Gastroesophageal sphincter (tissue), 3 donors: ENCODE measurements at regions not wholly inside any gene's neighbourhood (a gene's known extent, or its start where the extent isn't known, plus 50 kb on each side); places are given as distances from the start of the nearest gene placed in this dataset.

Experiments
- EP300 ChIP-seq: sonication (generic); formaldehyde crosslinking; IDR thresholded peaks from one replicate; pipeline ENCODE4 v1.6.1; 2017; ENCODE audit warnings: antibody characterized with exemption, mild to moderate bottlenecking
- POLR2A ChIP-seq, 2 donors: fragments of 450-650 bp; IDR thresholded peaks; one replicate each; pipeline ENCODE4 v1.6.1; 2017; ENCODE audit warnings: antibody characterized with exemption in 2 of 2, mild to moderate bottlenecking in 2 of 2, moderate library complexity in 1 of 2
- TF ChIP-seq, protein P1 (sequence below), 4 experiments: fragments of 200-600 bp in 2 of 4; fragments of 450-650 bp in 2 of 4; sonication (generic) in 1 of 4; IDR thresholded peaks; one replicate each; pipeline ENCODE4 v1.5.1; 2017 to 2019; ENCODE audit warnings: antibody characterized with exemption in 4 of 4, mild to moderate bottlenecking in 2 of 4, moderate library complexity in 2 of 4

DNA sequence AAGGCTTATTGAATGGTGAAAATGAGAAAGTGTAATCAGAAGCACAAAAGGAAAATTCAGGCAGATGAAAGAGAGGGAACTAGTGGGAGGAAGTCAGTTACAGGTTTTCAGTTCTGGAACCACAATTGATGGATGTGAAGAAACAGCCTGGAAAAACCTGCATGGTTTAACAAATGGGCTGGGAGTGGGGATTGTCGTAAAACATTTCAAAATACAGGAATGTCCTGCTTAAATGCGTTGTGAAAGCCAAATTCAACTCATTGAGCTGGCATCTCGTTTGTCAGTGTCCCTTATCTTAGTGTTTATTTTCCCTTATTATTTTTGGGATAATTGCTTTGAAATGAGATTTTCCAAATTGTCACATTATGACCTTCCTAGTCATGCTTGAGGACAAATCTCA is 106.5 kb upstream of the RFC3 start:
- TF ChIP-seq, protein P1, sequence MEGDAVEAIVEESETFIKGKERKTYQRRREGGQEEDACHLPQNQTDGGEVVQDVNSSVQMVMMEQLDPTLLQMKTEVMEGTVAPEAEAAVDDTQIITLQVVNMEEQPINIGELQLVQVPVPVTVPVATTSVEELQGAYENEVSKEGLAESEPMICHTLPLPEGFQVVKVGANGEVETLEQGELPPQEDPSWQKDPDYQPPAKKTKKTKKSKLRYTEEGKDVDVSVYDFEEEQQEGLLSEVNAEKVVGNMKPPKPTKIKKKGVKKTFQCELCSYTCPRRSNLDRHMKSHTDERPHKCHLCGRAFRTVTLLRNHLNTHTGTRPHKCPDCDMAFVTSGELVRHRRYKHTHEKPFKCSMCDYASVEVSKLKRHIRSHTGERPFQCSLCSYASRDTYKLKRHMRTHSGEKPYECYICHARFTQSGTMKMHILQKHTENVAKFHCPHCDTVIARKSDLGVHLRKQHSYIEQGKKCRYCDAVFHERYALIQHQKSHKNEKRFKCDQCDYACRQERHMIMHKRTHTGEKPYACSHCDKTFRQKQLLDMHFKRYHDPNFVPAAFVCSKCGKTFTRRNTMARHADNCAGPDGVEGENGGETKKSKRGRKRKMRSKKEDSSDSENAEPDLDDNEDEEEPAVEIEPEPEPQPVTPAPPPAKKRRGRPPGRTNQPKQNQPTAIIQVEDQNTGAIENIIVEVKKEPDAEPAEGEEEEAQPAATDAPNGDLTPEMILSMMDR (IDR thresholded peaks at IDR 0.05): no peak
- TF ChIP-seq POLR2A (IDR thresholded peaks at IDR 0.05): no peak
- TF ChIP-seq EP300: no peak
